H1 (cell line): ENCODE measurements at regions not wholly inside any gene's neighbourhood (a gene's known extent, or its start where the extent isn't known, plus 50 kb on each side); places are given as distances from the start of the nearest gene placed in this dataset.

Experiments
- ASH2L ChIP-seq: fragments of 200-600, 300-600 bp; sonication (generic); IDR thresholded peaks from one replicate; pipeline ENCODE4 v1.7.1; 2017; ENCODE audit warnings: low read length
- BRCA1 ChIP-seq: IDR thresholded peaks from 2 replicates; pipeline ENCODE4 v1.6.1; 2012; ENCODE audit warnings: low read depth, low read length, improper control_type of control experiment
- SIN3A ChIP-seq, 2 experiments: IDR thresholded peaks in 1 of 2; conservative IDR thresholded peaks in 1 of 2; 2 replicates each; pipeline ENCODE4 v1.6.1; 2011 to 2012; ENCODE audit warnings: low read length in 2 of 2, improper control_type of control experiment in 1 of 2, low read depth in 1 of 2, mild to moderate bottlenecking in 1 of 2
- SUZ12 ChIP-seq: fragments of 200-600 bp; sonication (generic); IDR thresholded peaks from 2 replicates; pipeline ENCODE4 v1.6.1; 2012; ENCODE audit warnings: mild to moderate bottlenecking, inconsistent platforms, low read length, moderate library complexity, mixed read lengths
- TF ChIP-seq, protein P1 (sequence below): IDR thresholded peaks from 2 replicates; pipeline ENCODE4 v1.6.1; 2011; ENCODE audit warnings: low read depth, mild to moderate bottlenecking, low read length; ENCODE audit not compliant: insufficient read depth

DNA sequence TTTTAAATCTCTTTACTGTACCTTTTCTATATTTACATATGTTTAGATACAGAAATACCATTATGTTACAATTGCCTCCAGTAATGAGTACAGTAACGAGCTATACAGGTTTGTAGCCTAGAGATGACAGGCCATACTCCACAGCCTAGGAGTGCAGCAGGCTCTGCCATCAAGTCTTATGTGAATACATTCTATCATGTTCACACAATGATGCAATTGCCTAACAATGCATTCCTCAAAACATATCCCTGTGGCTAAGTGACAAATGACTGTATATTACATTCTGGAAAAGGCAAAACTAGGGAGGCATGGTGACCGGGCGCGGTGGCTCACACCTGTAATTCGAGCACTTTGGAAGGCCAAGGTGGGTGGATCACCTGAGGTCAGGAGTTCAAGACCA, 192.4 kb upstream of the IGF1R start (continued):
- TF ChIP-seq SUZ12 (no peak), BRCA1 (no peak), ASH2L (no peak), SIN3A (conservative IDR thresholded peaks at IDR 0.05 in 1 of 2, IDR thresholded peaks at IDR 0.05 in 1 of 2; ENCODE audit: low read depth in 1 of 2, low read length in 2 of 2) (no peak)
- TF ChIP-seq, protein P1, sequence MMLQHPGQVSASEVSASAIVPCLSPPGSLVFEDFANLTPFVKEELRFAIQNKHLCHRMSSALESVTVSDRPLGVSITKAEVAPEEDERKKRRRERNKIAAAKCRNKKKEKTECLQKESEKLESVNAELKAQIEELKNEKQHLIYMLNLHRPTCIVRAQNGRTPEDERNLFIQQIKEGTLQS, result no peak
